ENCODE measurements at regions not wholly inside any gene's neighbourhood (a gene's known extent, or its start where the extent isn't known, plus 50 kb on each side); places are given as distances from the start of the nearest gene placed in this dataset.

- DNase-seq (ENCODE audit: low spot score) (no peak), ATAC-seq (no peak)
These were observed 173.5 kb upstream of the KCNIP4 start for GRCh38 chr4:22122062-22122461.

- ATAC-seq (no peak), DNase-seq (ENCODE audit: low spot score) (no peak)
These were observed 166.7 kb upstream of the KCNIP4 start for GRCh38 chr4:22115262-22115661.

GRCh38 chr4:22103768-22104167, 155.2 kb upstream of the KCNIP4 start:
- no peak for ATAC-seq

GRCh38 chr4:22099896-22100295, 151.3 kb upstream of the KCNIP4 start:
- ATAC-seq, result no peak

More at GRCh38 chr4:22103768-22104167, 155.2 kb upstream of the KCNIP4 start:
- no peak for DNase-seq (ENCODE audit: low spot score)

GRCh38 chr4:22097596-22097995, 149.0 kb upstream of the KCNIP4 start:
- DNase-seq (ENCODE audit: low spot score) (no peak), ATAC-seq (no peak)

More at GRCh38 chr4:22099896-22100295, 151.3 kb upstream of the KCNIP4 start:
- no peak for DNase-seq (ENCODE audit: low spot score)

- DNase-seq (ENCODE audit: low spot score) (no peak), ATAC-seq (no peak)
These were observed 145.6 kb upstream of the KCNIP4 start for GRCh38 chr4:22094217-22094616.

GRCh38 chr4:22093126-22093525, 144.6 kb upstream of the KCNIP4 start:
- ATAC-seq, result no peak
- no peak for DNase-seq (ENCODE audit: low spot score)

GRCh38 chr4:22091906-22092305, 143.3 kb upstream of the KCNIP4 start:
- ATAC-seq, result no peak
- DNase-seq (ENCODE audit: low spot score), result no peak

GRCh38 chr4:22091352-22091717, 142.8 kb upstream of the KCNIP4 start:
- no peak for ATAC-seq
- no peak for DNase-seq (ENCODE audit: low spot score)

GRCh38 chr4:22090661-22091351, 142.2 kb upstream of the KCNIP4 start:
- DNase-seq (ENCODE audit: low spot score) (no peak), ATAC-seq (no peak)

GRCh38 chr4:22077571-22077970, 129.0 kb upstream of the KCNIP4 start:
- DNase-seq (ENCODE audit: low spot score) (no peak), ATAC-seq (no peak)

- no peak for DNase-seq (ENCODE audit: low spot score)
- ATAC-seq, result no peak
These were observed 124.2 kb upstream of the KCNIP4 start for GRCh38 chr4:22072726-22073125.

GRCh38 chr4:22072240-22072639, 123.7 kb upstream of the KCNIP4 start:
- no peak for DNase-seq (ENCODE audit: low spot score)

GRCh38 chr4:22071749-22072148, 123.2 kb upstream of the KCNIP4 start:
- ATAC-seq (no peak), DNase-seq (ENCODE audit: low spot score) (no peak)

More at GRCh38 chr4:22072240-22072639, 123.7 kb upstream of the KCNIP4 start:
- ATAC-seq, result no peak

- no peak for ATAC-seq
- no peak for DNase-seq (ENCODE audit: low spot score)
These were observed 121.7 kb upstream of the KCNIP4 start for GRCh38 chr4:22070256-22070655.

- DNase-seq (ENCODE audit: low spot score) (no peak), ATAC-seq (no peak)
These were observed 115.0 kb upstream of the KCNIP4 start for GRCh38 chr4:22063613-22064012.

- ATAC-seq (no peak), DNase-seq (ENCODE audit: low spot score) (no peak)
These were observed 114.1 kb upstream of the KCNIP4 start for GRCh38 chr4:22062676-22063075.

- DNase-seq (ENCODE audit: low spot score) (no peak), ATAC-seq (no peak)
These were observed 107.4 kb upstream of the KCNIP4 start for GRCh38 chr4:22055954-22056353.

- ATAC-seq, result no peak
These were observed 103.5 kb upstream of the KCNIP4 start for GRCh38 chr4:22052076-22052475.

GRCh38 chr4:22048323-22048722, 99.8 kb upstream of the KCNIP4 start:
- no peak for DNase-seq (ENCODE audit: low spot score)
- no peak for ATAC-seq

More at GRCh38 chr4:22052076-22052475, 103.5 kb upstream of the KCNIP4 start:
- no peak for DNase-seq (ENCODE audit: low spot score)

GRCh38 chr4:22047793-22048192, 99.2 kb upstream of the KCNIP4 start:
- DNase-seq (ENCODE audit: low spot score) (no peak), ATAC-seq (no peak)

- ATAC-seq, result no peak
- no peak for DNase-seq (ENCODE audit: low spot score)
These were observed 96.6 kb upstream of the KCNIP4 start for GRCh38 chr4:22045051-22045630.

- DNase-seq (ENCODE audit: low spot score), result no peak
- ATAC-seq, result no peak
These were observed 82.9 kb upstream of the KCNIP4 start for GRCh38 chr4:22031423-22031822.
